Neural cell (in vitro differentiated cells): ENCODE measurements at regions not wholly inside any gene's neighbourhood (a gene's known extent, or its start where the extent isn't known, plus 50 kb on each side); places are given as distances from the start of the nearest gene placed in this dataset.

Source experiments
- EP300 ChIP-seq: fragments of 450-650 bp; conservative IDR thresholded peaks from 2 replicates; pipeline ENCODE4 v1.6.1; 2014; ENCODE audit warnings: antibody characterized with exemption, mild to moderate bottlenecking, moderate library complexity; ENCODE audit not compliant: poor library complexity, severe bottlenecking
- EZH2 ChIP-seq: fragments of 200-600, 300-800 bp; shearing (Covaris generic), sonication (generic); IDR thresholded peaks from 2 replicates; pipeline ENCODE4 v1.6.1; 2014; ENCODE audit warnings: antibody characterized with exemption, low read length, borderline replicate concordance, mild to moderate bottlenecking; ENCODE audit not compliant: insufficient read depth, poor library complexity, severe bottlenecking
- REST ChIP-seq: IDR thresholded peaks from 2 replicates; pipeline ENCODE4 v1.6.1; 2012; ENCODE audit warnings: borderline replicate concordance
- TAF1 ChIP-seq: IDR thresholded peaks from 2 replicates; pipeline ENCODE4 v1.6.1; 2012; ENCODE audit warnings: low read depth
- TF ChIP-seq, protein P1 (sequence below): fragments of 450-650 bp; IDR thresholded peaks from 2 replicates; pipeline ENCODE4 v1.5.1; 2014; ENCODE audit warnings: antibody characterized with exemption, mild to moderate bottlenecking, moderate library complexity; ENCODE audit not compliant: poor library complexity, severe bottlenecking

DNA sequence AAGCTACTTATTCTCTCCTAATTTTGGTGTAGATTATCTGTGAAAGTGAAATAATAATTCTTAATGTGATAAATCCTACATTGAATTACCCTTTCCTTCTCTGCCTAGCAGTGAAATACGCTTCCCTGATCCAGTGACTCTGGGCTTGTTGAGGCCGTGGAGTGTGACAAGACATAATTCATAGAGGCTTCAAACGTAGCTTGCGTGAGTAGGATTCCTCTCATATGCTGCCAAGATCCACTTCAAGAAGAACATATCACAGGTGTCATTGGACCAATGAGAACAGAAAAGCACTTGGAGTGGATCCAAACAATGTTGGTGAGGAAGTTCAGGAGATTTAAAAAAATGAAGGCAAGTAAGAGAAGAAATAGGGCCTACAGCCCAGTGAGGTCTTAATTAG lies 221.3 kb upstream of the TMEFF2 start:
- TF ChIP-seq, protein P1, sequence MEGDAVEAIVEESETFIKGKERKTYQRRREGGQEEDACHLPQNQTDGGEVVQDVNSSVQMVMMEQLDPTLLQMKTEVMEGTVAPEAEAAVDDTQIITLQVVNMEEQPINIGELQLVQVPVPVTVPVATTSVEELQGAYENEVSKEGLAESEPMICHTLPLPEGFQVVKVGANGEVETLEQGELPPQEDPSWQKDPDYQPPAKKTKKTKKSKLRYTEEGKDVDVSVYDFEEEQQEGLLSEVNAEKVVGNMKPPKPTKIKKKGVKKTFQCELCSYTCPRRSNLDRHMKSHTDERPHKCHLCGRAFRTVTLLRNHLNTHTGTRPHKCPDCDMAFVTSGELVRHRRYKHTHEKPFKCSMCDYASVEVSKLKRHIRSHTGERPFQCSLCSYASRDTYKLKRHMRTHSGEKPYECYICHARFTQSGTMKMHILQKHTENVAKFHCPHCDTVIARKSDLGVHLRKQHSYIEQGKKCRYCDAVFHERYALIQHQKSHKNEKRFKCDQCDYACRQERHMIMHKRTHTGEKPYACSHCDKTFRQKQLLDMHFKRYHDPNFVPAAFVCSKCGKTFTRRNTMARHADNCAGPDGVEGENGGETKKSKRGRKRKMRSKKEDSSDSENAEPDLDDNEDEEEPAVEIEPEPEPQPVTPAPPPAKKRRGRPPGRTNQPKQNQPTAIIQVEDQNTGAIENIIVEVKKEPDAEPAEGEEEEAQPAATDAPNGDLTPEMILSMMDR = no peak
- no peak for TF ChIP-seq TAF1
- TF ChIP-seq EZH2 = no peak
- no peak for TF ChIP-seq REST
- no peak for TF ChIP-seq EP300
